Upper lobe of left lung (tissue), 6 donors: ENCODE measurements at regions not wholly inside any gene's neighbourhood (a gene's known extent, or its start where the extent isn't known, plus 50 kb on each side); places are given as distances from the start of the nearest gene placed in this dataset.

Experiments
- ATAC-seq, 2 donors: fragments of 200-7000 bp; cut with Tn5 transposase; one replicate each; pipeline ENCODE4 v1.9.1; 2022; ENCODE audit warnings: mild to moderate bottlenecking in 2 of 2, moderate library complexity in 2 of 2; ENCODE audit not compliant: low FRiP score in 2 of 2
- DNase-seq, 2 donors: peaks; one replicate each; pipeline ENCODE4 v3.0.0-alpha.2; 2019 to 2020
- H3K27ac ChIP-seq, 4 donors: fragments of 200-600 bp; sonication (generic); one replicate each; pipeline ENCODE4 v1.5.1; 2016 to 2019
- H3K27me3 ChIP-seq, 4 donors: fragments of 200-600 bp; sonication (generic); one replicate each; pipeline ENCODE4 v1.5.1; 2017 to 2019
- H3K36me3 ChIP-seq, 4 donors: fragments of 200-600 bp; sonication (generic); one replicate each; pipeline ENCODE4 v1.5.1; 2016 to 2019
- H3K4me1 ChIP-seq, 4 donors: fragments of 200-600 bp; sonication (generic); one replicate each; pipeline ENCODE4 v1.5.1; 2018 to 2019
- H3K4me3 ChIP-seq, 4 donors: fragments of 200-600 bp; sonication (generic); one replicate each; pipeline ENCODE4 v1.5.1; 2017 to 2019; ENCODE audit warnings: mild to moderate bottlenecking in 2 of 4, moderate library complexity in 1 of 4
- H3K9me3 ChIP-seq, 4 donors: fragments of 200-600 bp; sonication (generic); one replicate each; pipeline ENCODE4 v1.5.1; 2018 to 2019
- EP300 ChIP-seq, 4 donors: sonication (generic); formaldehyde crosslinking; IDR thresholded peaks; one replicate each; pipeline ENCODE4 v1.5.1; 2017; ENCODE audit warnings: antibody characterized with exemption in 4 of 4, control low read depth in 2 of 4
- POLR2A ChIP-seq, 4 donors: fragments of 450-650 bp; IDR thresholded peaks; one replicate each; pipeline ENCODE4 v1.5.1; 2016 to 2017; ENCODE audit warnings: antibody characterized with exemption in 4 of 4, mild to moderate bottlenecking in 2 of 4
- POLR2AphosphoS5 ChIP-seq, 2 donors: sonication (generic); formaldehyde crosslinking; IDR thresholded peaks; one replicate each; pipeline ENCODE4 v1.5.1; 2017; ENCODE audit warnings: antibody characterized with exemption in 2 of 2
- WGBS, 2 donors: methylation state at CpG; one replicate each; pipeline ENCODE4 v1.1.5; 2017 to 2018; 5-methylcytosine and 5-hydroxymethylcytosine counted together
- TF ChIP-seq, protein P1 (sequence below), 6 experiments: fragments of 450-650 bp in 4 of 6; fragments of 200-600 bp in 2 of 6; sonication (generic) in 2 of 6; IDR thresholded peaks; one replicate each; pipeline ENCODE4 v1.5.1; 2016 to 2019; ENCODE audit warnings: antibody characterized with exemption in 6 of 6
- donor health status: DM: no; HTN: no; CAD: no; lungs with moderate emphysema.
- donor health status: DM: no; HTN: yes; CAD: no; lungs with severe emphysema.

DNA sequence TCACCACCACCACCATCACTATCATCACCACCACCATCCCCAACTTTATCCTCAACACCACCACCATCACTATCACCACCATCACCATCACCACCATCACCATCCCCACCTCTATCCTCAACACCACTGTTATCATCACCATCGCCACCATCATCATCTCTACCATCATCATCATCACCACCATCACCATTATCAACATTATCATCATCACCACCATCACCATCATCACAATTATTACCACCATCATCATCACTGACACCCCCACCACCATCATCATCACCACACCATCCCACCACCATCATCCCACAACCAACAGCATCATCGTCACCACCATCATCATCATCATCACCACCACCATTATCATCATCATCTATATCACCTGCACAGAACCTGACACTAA, 188.4 kb upstream of the PWP1 start:
- Histone ChIP-seq H3K4me1 (peaks cover 0 to 9% (median 7%) of the 10 kb centered on the region in 4 donors), H3K36me3 (no peaks in the 10 kb centered on the region), H3K9me3 (no peaks in the 10 kb centered on the region), H3K4me3 (no peak overlapping the region), H3K27ac (no peak overlapping the region), H3K27me3 (no peaks in the 10 kb centered on the region)
- ATAC-seq = no peak
- no peak for TF ChIP-seq EP300 (IDR thresholded peaks at IDR 0.05)
- no peak for TF ChIP-seq POLR2AphosphoS5 (IDR thresholded peaks at IDR 0.05)
- TF ChIP-seq, protein P1, sequence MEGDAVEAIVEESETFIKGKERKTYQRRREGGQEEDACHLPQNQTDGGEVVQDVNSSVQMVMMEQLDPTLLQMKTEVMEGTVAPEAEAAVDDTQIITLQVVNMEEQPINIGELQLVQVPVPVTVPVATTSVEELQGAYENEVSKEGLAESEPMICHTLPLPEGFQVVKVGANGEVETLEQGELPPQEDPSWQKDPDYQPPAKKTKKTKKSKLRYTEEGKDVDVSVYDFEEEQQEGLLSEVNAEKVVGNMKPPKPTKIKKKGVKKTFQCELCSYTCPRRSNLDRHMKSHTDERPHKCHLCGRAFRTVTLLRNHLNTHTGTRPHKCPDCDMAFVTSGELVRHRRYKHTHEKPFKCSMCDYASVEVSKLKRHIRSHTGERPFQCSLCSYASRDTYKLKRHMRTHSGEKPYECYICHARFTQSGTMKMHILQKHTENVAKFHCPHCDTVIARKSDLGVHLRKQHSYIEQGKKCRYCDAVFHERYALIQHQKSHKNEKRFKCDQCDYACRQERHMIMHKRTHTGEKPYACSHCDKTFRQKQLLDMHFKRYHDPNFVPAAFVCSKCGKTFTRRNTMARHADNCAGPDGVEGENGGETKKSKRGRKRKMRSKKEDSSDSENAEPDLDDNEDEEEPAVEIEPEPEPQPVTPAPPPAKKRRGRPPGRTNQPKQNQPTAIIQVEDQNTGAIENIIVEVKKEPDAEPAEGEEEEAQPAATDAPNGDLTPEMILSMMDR (IDR thresholded peaks at IDR 0.05) = no peak
- TF ChIP-seq POLR2A (IDR thresholded peaks at IDR 0.05) = no peak
- no peak for DNase-seq
- WGBS, 2 donors = 92 to 100% methylated on average over 2 of the region's 2 CpGs

DNA sequence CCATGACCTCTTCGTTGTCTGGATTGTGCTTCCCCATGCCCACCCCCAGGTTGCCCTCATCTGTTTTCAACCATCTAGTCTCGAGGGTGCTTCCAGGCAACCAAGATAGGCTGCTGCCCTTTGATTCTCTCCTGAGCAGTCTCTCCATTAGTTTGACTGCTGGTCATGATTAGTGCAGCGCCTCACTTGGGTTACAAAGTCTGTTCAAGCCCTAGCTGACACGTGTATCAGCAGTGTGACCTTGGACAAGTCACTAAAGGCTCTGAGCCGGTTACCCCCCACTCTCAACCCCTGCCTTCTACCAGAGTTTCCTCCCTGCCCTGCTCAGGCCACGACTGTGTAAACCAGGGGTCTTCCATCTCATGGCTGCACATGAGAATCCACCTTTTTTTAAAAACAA, 185.3 kb upstream of the PWP1 start:
- no peak for TF ChIP-seq POLR2A (IDR thresholded peaks at IDR 0.05)
- TF ChIP-seq, protein P1 (IDR thresholded peaks at IDR 0.05) = no peak
- ATAC-seq (no peak), DNase-seq (no peak)
- Histone ChIP-seq H3K4me1 (no peaks in the 10 kb centered on the region), H3K36me3 (no peaks in the 10 kb centered on the region), H3K9me3 (no peaks in the 10 kb centered on the region), H3K27me3 (no peaks in the 10 kb centered on the region), H3K27ac (no peak overlapping the region), H3K4me3 (no peak overlapping the region)
- WGBS, 2 donors = 85 to 86% methylated on average over 5 to 6 of the region's 6 CpGs

DNA sequence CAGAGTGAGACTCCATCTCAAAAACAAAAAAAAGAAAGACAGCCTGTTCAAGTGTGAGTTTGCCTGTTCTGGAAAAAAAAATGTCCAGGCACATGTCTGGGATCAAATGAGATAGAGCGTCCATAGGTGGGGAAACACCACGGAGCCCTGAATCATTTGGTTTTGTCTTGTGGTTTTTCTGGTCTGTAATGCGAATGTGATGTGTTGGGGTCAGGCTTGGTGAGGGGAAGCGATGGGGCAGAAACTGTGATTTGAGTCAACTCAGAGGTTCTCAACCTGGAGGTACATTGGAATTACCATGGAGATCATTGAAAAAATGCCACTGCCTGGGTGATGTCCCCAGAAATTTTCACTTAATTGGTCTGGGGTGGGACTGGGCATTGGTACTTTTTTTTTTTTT, 183.9 kb upstream of the PWP1 start:
- DNase-seq = no peak
- ATAC-seq = no peak
- no peaks in the 10 kb centered on the region for H3K36me3 ChIP-seq
- no peaks in the 10 kb centered on the region for H3K27me3 ChIP-seq
- H3K4me3 ChIP-seq = no peak overlapping the region
- H3K9me3 ChIP-seq = no peaks in the 10 kb centered on the region
- H3K27ac ChIP-seq = no peak overlapping the region
- TF ChIP-seq POLR2A (IDR thresholded peaks at IDR 0.05) (no peak), POLR2AphosphoS5 (IDR thresholded peaks at IDR 0.05) (no peak), EP300 (IDR thresholded peaks at IDR 0.05) (no peak)
- TF ChIP-seq, protein P1 (IDR thresholded peaks at IDR 0.05) = no peak
- 63 to 78% methylated on average over 4 of the region's 4 CpGs for WGBS, 2 donors
- no peaks in the 10 kb centered on the region for H3K4me1 ChIP-seq

DNA sequence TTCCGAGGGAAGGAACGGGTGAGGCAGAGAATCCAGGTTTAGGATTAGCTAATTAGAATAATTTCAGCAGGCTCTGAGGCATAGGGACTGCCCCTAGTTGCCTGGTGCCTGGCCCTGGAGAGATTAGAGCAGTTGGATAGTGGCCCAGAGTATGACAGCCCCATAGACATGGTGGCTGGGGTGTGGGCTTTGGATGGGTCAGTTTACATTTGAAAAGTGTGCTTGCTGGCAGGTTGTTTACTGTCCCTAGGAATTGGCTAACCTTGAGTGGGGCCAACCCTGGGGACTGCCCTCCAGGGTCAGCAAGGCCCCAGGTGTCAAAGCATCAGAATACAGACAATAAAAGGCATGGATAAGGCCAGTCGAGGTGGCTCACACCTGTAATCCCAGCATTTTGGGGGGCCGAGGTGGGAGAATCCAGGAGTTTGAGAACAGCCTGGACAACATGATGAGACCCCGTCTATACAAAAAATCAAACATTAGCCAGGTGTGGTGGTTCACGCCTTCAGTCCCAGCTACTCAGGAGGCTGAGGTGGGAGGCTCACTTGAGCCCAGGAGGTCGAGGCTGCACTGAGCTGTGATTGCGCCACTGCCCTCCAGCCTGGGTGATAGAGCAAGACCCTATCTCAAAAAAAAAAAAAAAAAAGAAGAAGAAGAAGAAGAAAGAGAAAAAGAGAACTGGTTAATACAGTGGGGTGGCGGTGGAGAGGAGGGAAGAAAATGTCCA, 182.3 kb upstream of the PWP1 start:
- Histone ChIP-seq H3K27ac (no peak overlapping the region), H3K4me3 (no peak overlapping the region), H3K27me3 (no peaks in the 10 kb centered on the region), H3K4me1 (no peaks in the 10 kb centered on the region), H3K9me3 (no peaks in the 10 kb centered on the region), H3K36me3 (no peaks in the 10 kb centered on the region)
- DNase-seq = no peak
- TF ChIP-seq, protein P1 (IDR thresholded peaks at IDR 0.05) = no peak
- TF ChIP-seq EP300 (IDR thresholded peaks at IDR 0.05) (no peak), POLR2AphosphoS5 (IDR thresholded peaks at IDR 0.05) (no peak), POLR2A (IDR thresholded peaks at IDR 0.05) (no peak)
- WGBS, 2 donors = 78 to 88% methylated on average over 9 of the region's 9 CpGs
- ATAC-seq = no peak
